ENCODE measurements at regions not wholly inside any gene's neighbourhood (a gene's known extent, or its start where the extent isn't known, plus 50 kb on each side); places are given as distances from the start of the nearest gene placed in this dataset.
"Not testable (repeated sequence)": the region's sequence is repeated elsewhere in the genome, so short reads cannot be mapped to it uniquely, and the experiment has no call there.

GRCh38 chr4:148598418-148599207 is 156.4 kb upstream of the NR3C2 start:
- not testable (repeated sequence) for ATAC-seq (ENCODE audit: low read depth in 2 of 2); H3K27ac Mint-ChIP-seq; H3K4me1 Mint-ChIP-seq; H3K27me3 Mint-ChIP-seq; DNase-seq
- H3K9me3 Mint-ChIP-seq = peaks cover 11 to 67% (median 23%) of the 10 kb centered on the region in 7 donors
- H3K36me3 Mint-ChIP-seq = peaks cover 0 to 33% of the 10 kb centered on the region in 2 donors
- peak overlapping the region in 1 of 8 donors; percentile 25 for H3K4me3 Mint-ChIP-seq

DNA sequence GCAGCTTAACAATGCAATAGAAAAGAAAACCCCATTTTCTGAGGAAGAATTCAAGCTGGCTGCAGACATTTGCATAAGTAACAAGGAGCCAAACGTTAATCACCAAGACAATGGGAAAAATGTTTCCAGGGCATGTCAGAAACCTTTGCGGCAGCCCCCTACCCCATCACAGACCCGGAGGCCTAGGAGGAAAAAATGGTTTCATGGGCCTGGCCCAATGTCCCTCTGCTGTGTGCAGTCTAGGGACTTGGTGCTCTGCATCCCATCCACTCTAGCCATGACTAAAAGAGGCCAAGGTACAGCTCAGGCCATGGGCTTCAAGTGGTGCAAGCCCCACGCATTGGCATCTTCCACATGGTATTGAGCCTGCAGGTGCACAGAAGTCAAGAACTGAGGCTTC is 147.0 kb upstream of the NR3C2 start:
- Mint-ChIP-seq H3K27me3 (no peaks in the 10 kb centered on the region), H3K4me3 (no peak overlapping the region), H3K4me1 (no peaks in the 10 kb centered on the region), H3K27ac (no peak overlapping the region), H3K36me3 (peaks cover 4 to 7% of the 10 kb centered on the region in 2 donors), H3K9me3 (peaks cover 7 to 59% (median 29%) of the 10 kb centered on the region in 7 donors)
- DNase-seq = no peak
- ATAC-seq (ENCODE audit: low read depth in 2 of 2) = no peak

GRCh38 chr4:148575577-148575976 is 133.4 kb upstream of the NR3C2 start:
- no peak overlapping the region for H3K4me3 Mint-ChIP-seq
- H3K9me3 Mint-ChIP-seq = peaks cover 0 to 7% (median 5%) of the 10 kb centered on the region in 7 donors
- H3K4me1 Mint-ChIP-seq = no peaks in the 10 kb centered on the region
- H3K36me3 Mint-ChIP-seq = no peaks in the 10 kb centered on the region
- no peaks in the 10 kb centered on the region for H3K27me3 Mint-ChIP-seq
- no peak for DNase-seq
- ATAC-seq (ENCODE audit: low read depth in 2 of 2) = no peak
- H3K27ac Mint-ChIP-seq = no peak overlapping the region

DNA sequence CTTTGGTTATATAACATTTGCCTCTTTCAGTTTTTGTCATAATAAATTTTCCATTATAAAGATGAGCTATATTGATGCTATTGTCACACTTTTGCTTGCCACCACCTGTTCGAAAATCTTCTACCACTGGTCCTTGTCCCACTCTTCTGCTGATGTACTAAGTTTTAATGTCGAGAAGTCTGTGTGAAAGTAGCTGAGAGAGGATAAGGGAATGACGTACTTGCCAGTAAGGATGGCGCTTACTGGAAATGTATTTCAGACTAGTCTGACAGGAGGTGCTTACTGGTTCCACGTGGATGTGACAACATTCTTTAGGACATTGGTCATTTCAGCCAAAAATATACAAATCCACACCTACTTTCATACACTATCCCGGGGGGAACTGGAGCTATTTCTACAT is 132.7 kb upstream of the NR3C2 start:
- DNase-seq (no peak), ATAC-seq (ENCODE audit: low read depth in 2 of 2) (no peak)
- H3K4me3 Mint-ChIP-seq = no peak overlapping the region
- no peaks in the 10 kb centered on the region for H3K36me3 Mint-ChIP-seq
- no peaks in the 10 kb centered on the region for H3K4me1 Mint-ChIP-seq
- H3K27ac Mint-ChIP-seq = no peak overlapping the region
- peaks cover 0 to 11% (median 8%) of the 10 kb centered on the region in 7 donors for H3K9me3 Mint-ChIP-seq
- H3K27me3 Mint-ChIP-seq = no peaks in the 10 kb centered on the region

DNA sequence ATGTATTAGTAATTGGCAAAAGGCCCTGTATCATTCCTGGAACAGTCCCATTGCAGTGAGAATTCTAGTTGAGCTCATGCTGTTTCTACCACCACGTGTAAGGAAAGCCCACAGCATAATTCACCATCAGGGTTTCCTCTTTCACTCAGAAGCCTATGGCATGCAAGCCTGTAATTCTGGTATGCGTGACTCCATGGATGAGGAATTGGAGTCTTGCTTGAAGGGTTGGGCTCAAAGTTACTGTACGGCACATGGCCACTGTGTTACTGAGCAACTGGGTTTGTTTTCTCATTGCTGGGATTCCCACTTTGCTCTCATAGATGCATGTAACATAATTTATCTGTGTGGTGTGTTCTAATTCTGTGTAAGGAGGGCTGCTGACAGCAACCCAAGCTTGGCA is 132.3 kb upstream of the NR3C2 start:
- DNase-seq = no peak
- peaks cover 0 to 15% (median 10%) of the 10 kb centered on the region in 7 donors for H3K9me3 Mint-ChIP-seq
- no peak overlapping the region for H3K4me3 Mint-ChIP-seq
- H3K27me3 Mint-ChIP-seq = no peaks in the 10 kb centered on the region
- no peaks in the 10 kb centered on the region for H3K36me3 Mint-ChIP-seq
- H3K27ac Mint-ChIP-seq = no peak overlapping the region
- no peaks in the 10 kb centered on the region for H3K4me1 Mint-ChIP-seq
- no peak for ATAC-seq (ENCODE audit: low read depth in 2 of 2)

- DNase-seq (no peak), ATAC-seq (ENCODE audit: low read depth in 2 of 2) (no peak)
- Mint-ChIP-seq H3K4me1 (no peaks in the 10 kb centered on the region), H3K9me3 (peaks cover 0 to 19% (median 13%) of the 10 kb centered on the region in 7 donors), H3K27ac (no peak overlapping the region), H3K27me3 (no peaks in the 10 kb centered on the region), H3K36me3 (no peaks in the 10 kb centered on the region), H3K4me3 (no peak overlapping the region)
Measured at GRCh38 chr4:148574066-148574465, 131.9 kb upstream of the NR3C2 start.

DNA sequence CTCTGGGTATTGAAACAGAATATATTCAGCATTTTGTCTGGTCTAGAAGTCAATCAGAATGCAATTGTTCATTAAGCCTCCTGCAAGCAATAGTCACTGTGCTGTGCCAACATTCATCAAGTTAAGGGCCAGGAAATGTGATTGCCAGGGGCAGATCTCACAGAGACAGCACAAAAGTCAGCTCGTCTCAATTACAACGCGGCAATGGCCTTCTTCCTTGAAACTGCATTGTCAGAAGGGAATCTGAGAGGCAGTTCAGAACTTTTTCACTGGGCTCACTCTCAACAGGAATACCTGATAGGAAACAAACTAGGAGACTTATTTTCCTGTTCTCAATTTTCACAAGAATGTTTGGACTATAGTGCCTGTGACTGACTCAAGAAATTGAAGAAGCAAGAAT is 131.1 kb upstream of the NR3C2 start:
- no peaks in the 10 kb centered on the region for H3K36me3 Mint-ChIP-seq
- no peak overlapping the region for H3K4me3 Mint-ChIP-seq
- DNase-seq (no peak), ATAC-seq (ENCODE audit: low read depth in 2 of 2) (no peak)
- H3K27me3 Mint-ChIP-seq = no peaks in the 10 kb centered on the region
- H3K4me1 Mint-ChIP-seq = no peaks in the 10 kb centered on the region
- peak overlapping the region in 1 of 6 donors; percentile 1 for H3K27ac Mint-ChIP-seq
- peaks cover 0 to 27% (median 18%) of the 10 kb centered on the region in 7 donors for H3K9me3 Mint-ChIP-seq

DNA sequence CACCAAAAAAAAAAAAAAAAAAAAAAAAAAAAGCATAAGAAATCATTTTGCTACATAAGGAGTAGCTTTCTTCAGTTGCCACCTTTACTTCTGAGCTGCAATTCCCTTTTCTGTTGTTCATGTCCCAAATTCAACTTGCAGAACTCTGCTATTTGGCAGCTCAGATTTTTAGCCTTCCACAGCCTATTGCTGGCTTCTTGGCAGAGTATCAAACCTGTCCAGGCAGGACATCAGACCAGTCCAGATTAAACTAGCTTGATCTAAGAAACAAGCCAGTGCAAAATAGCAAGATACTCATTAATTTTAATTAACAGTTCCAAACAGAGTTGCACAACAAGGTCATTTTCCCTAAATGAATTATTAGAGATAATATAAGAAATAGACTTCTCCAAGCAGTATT is 123.6 kb upstream of the NR3C2 start:
- H3K9me3 Mint-ChIP-seq = peaks cover 4 to 31% (median 17%) of the 10 kb centered on the region in 7 donors
- H3K27ac Mint-ChIP-seq = no peak overlapping the region
- DNase-seq (no peak), ATAC-seq (ENCODE audit: low read depth in 2 of 2) (no peak)
- no peaks in the 10 kb centered on the region for H3K4me1 Mint-ChIP-seq
- no peaks in the 10 kb centered on the region for H3K27me3 Mint-ChIP-seq
- no peaks in the 10 kb centered on the region for H3K36me3 Mint-ChIP-seq
- H3K4me3 Mint-ChIP-seq = no peak overlapping the region

DNA sequence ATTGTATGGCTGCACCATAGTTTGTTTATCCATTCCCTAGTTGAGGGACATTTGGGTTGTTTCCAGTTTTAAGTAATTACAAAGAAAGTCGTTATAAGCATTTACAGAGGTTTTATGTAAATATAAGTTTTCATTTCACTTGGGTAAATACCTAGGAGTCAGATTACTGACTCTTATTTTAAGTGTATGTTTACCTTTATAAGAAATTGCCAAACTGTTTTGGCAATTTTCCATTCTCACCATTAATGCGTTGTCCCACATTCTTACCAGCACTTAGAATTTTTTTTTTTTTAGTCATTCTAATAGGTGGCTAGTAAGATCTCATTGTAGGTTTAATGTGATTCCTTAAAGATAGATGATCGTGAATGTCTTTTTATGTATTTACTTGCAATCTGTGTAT is 121.5 kb upstream of the NR3C2 start:
- Mint-ChIP-seq H3K27me3 (no peaks in the 10 kb centered on the region), H3K9me3 (peaks cover 0 to 11% (median 4%) of the 10 kb centered on the region in 7 donors), H3K36me3 (no peaks in the 10 kb centered on the region), H3K4me3 (no peak overlapping the region), H3K27ac (no peak overlapping the region), H3K4me1 (no peaks in the 10 kb centered on the region)
- ATAC-seq (ENCODE audit: low read depth in 2 of 2) (no peak), DNase-seq (no peak)

- no peaks in the 10 kb centered on the region for H3K36me3 Mint-ChIP-seq
- ATAC-seq (ENCODE audit: low read depth in 2 of 2) = no peak
- no peak overlapping the region for H3K4me3 Mint-ChIP-seq
Measured at GRCh38 chr4:148561467-148561866, 119.3 kb upstream of the NR3C2 start.

DNA sequence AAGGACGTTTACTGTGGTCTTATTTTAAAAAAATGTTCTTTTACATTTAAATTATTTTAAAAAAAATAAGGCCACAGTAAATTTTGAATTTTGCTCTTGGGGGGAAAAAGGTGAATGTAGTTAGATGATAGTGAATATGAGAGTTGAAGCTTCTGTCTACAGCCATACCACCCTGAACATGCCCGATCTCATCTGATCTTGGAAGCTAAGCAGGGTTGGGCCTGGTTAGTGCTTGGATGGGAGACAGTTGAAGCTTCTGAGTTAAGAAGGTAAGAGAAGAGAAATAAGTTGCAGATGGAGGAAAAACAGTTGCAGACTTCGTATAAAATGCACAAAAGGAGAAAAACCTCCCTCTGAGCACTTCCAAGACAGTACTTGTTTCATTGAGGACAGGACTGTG is 115.6 kb upstream of the NR3C2 start:
- H3K27ac Mint-ChIP-seq = peak overlapping the region in 1 of 6 donors; percentile 85
- DNase-seq (no peak), ATAC-seq (ENCODE audit: low read depth in 2 of 2) (no peak)
- peaks cover 0 to 2% (median 0%) of the 10 kb centered on the region in 7 donors for H3K9me3 Mint-ChIP-seq
- H3K4me3 Mint-ChIP-seq = no peak overlapping the region
- H3K27me3 Mint-ChIP-seq = no peaks in the 10 kb centered on the region
- H3K36me3 Mint-ChIP-seq = no peaks in the 10 kb centered on the region
- H3K4me1 Mint-ChIP-seq = no peaks in the 10 kb centered on the region

More at GRCh38 chr4:148561467-148561866, 119.3 kb upstream of the NR3C2 start:
- Mint-ChIP-seq H3K27me3 (no peaks in the 10 kb centered on the region), H3K27ac (no peak overlapping the region), H3K9me3 (peaks cover 0 to 2% (median 0%) of the 10 kb centered on the region in 7 donors), H3K4me1 (no peaks in the 10 kb centered on the region)
- no peak for DNase-seq

- Mint-ChIP-seq H3K27me3 (peaks cover 0 to 6% (median 0%) of the 10 kb centered on the region in 3 donors), H3K4me1 (no peaks in the 10 kb centered on the region), H3K4me3 (no peak overlapping the region), H3K36me3 (no peaks in the 10 kb centered on the region), H3K27ac (peak overlapping the region in 2 of 6 donors; percentile 32 to 64), H3K9me3 (peaks cover 0 to under 1% (median 0%) of the 10 kb centered on the region in 7 donors)
- ATAC-seq (ENCODE audit: low read depth in 2 of 2) (no peak), DNase-seq (no peak)
Measured at GRCh38 chr4:148550788-148551187, 108.6 kb upstream of the NR3C2 start.

- Mint-ChIP-seq H3K4me1 (no peaks in the 10 kb centered on the region), H3K9me3 (peaks cover 0 to 2% (median 0%) of the 10 kb centered on the region in 7 donors), H3K27ac (no peak overlapping the region), H3K36me3 (peaks cover 0 to under 1% of the 10 kb centered on the region in 2 donors), H3K27me3 (peaks cover 0 to 11% (median under 1%) of the 10 kb centered on the region in 3 donors), H3K4me3 (no peak overlapping the region)
- no peak for ATAC-seq (ENCODE audit: low read depth in 2 of 2)
- no peak for DNase-seq
Measured at GRCh38 chr4:148542922-148543623, 100.9 kb upstream of the NR3C2 start.

All from naive B cell (primary cell).